B cell (primary cell): ENCODE measurements at regions not wholly inside any gene's neighbourhood (a gene's known extent, or its start where the extent isn't known, plus 50 kb on each side); places are given as distances from the start of the nearest gene placed in this dataset.

Experiments used
- ATAC-seq: fragments of 200-7000 bp; cut with Tn5 transposase; one replicate; pipeline ENCODE4 v1.10.0; 2021; ENCODE audit warnings: low read depth, mild to moderate bottlenecking, moderate number of reproducible peaks, moderate library complexity
- CTCF ChIA-PET: fragments of 350-600 bp; sonication (Branson Sonifier 250); formaldehyde crosslinking; loops from one replicate; lab custom pipeline; 2021; ENCODE audit warnings: antibody characterized with exemption, inconsistent platforms; lab: Charles Lee
- POLR2A ChIA-PET: fragments of 350-600 bp; sonication (Branson Sonifier 250); formaldehyde crosslinking; loops from one replicate; lab custom pipeline; 2021; ENCODE audit warnings: antibody characterized with exemption; lab: Charles Lee
- DNase-seq: peaks from one replicate; pipeline ENCODE4 v3.0.0; 2013
- H2AFZ ChIP-seq: 2 replicates; pipeline ENCODE4 v1.6.1; 2012; ENCODE audit warnings: mild to moderate bottlenecking, low read depth, low read length; ENCODE audit not compliant: insufficient read depth, poor library complexity, severe bottlenecking
- H3K27ac ChIP-seq, 2 donors: 1 replicate in 1 of 2; 2 replicates in 1 of 2; pipeline ENCODE4 v1.5.1; 2012 to 2013; ENCODE audit warnings: low read length in 2 of 2, mild to moderate bottlenecking in 2 of 2, moderate library complexity in 1 of 2
- H3K27me3 ChIP-seq, 4 experiments: fragments of 200-600 bp in 1 of 4; sonication (generic) in 1 of 4; replicated peaks in 1 of 4; 1 replicate in 2 of 4; 2 replicates in 2 of 4; pipeline versions ENCODE4 v1.6.1 to v1.7.0; 2013 to 2016; ENCODE audit warnings: low read length in 3 of 4, mild to moderate bottlenecking in 2 of 4, mixed read lengths in 1 of 4, moderate library complexity in 1 of 4; ENCODE audit not compliant: insufficient read depth in 4 of 4, control insufficient read depth in 3 of 4; ENCODE audit errors: control extremely low read depth in 1 of 4
- H3K36me3 ChIP-seq, 2 experiments: replicated peaks in 1 of 2; 1 replicate in 1 of 2; 2 replicates in 1 of 2; pipeline versions ENCODE4 v1.6.1 to v1.7.1; 2013; ENCODE audit warnings: low read length in 1 of 2; ENCODE audit not compliant: insufficient read depth in 2 of 2, control insufficient read depth in 1 of 2; ENCODE audit errors: control extremely low read depth in 1 of 2, extremely low read depth in 1 of 2
- H3K4me1 ChIP-seq, 2 donors: fragments of 200-600 bp in 1 of 2; sonication (generic) in 1 of 2; 1 replicate in 1 of 2; 2 replicates in 1 of 2; pipeline versions ENCODE4 v1.5.1 to v1.6.1; 2013 to 2017; ENCODE audit warnings: low read length in 2 of 2; ENCODE audit not compliant: control insufficient read depth in 2 of 2, insufficient read depth in 2 of 2
- H3K4me2 ChIP-seq: replicated peaks from 2 replicates; pipeline ENCODE3; 2012; ENCODE audit warnings: mild to moderate bottlenecking, low read depth, low read length; ENCODE audit not compliant: poor library complexity, severe bottlenecking
- H3K4me3 ChIP-seq, 5 experiments: fragments of 200-600 bp in 1 of 5; sonication (generic) in 1 of 5; 1 replicate in 3 of 5; 2 replicates in 2 of 5; pipeline versions ENCODE4 v1.5.1 to v1.7.0; 2011 to 2016; ENCODE audit warnings: low read length in 4 of 5, mild to moderate bottlenecking in 4 of 5, low read depth in 2 of 5, control low read depth in 1 of 5, moderate library complexity in 1 of 5; ENCODE audit not compliant: insufficient read depth in 1 of 5; ENCODE audit errors: control extremely low read depth in 1 of 5, extremely low read depth in 1 of 5
- H3K79me2 ChIP-seq: fragments of 200-600 bp; sonication (generic); one replicate; pipeline ENCODE4 v1.6.0; 2016; ENCODE audit warnings: low read length; ENCODE audit not compliant: control insufficient read depth, insufficient read depth
- H3K9ac ChIP-seq: fragments of 200-600 bp; sonication (generic); 2 replicates; pipeline ENCODE4 v1.6.1; 2017; ENCODE audit warnings: mild to moderate bottlenecking, low read length, moderate library complexity
- H3K9me3 ChIP-seq, 3 donors: one replicate each; pipeline versions ENCODE4 v1.6.1 to v1.7.1; 2013; ENCODE audit warnings: low read length in 2 of 3; ENCODE audit not compliant: control insufficient read depth in 2 of 3, insufficient read depth in 1 of 3; ENCODE audit errors: control extremely low read depth in 1 of 3
- H4K20me1 ChIP-seq: 2 replicates; pipeline ENCODE4 v1.6.0; 2012; ENCODE audit warnings: mild to moderate bottlenecking, low read length; ENCODE audit not compliant: insufficient read depth, control insufficient read depth, poor library complexity, severe bottlenecking
- H3K27ac Mint-ChIP-seq: one replicate; pipeline ENCODE4 v1.8.0; 2021; ENCODE audit warnings: mixed read lengths
- H3K27me3 Mint-ChIP-seq: one replicate; pipeline ENCODE4 v1.8.0; 2021; ENCODE audit warnings: mixed read lengths
- H3K4me1 Mint-ChIP-seq: one replicate; pipeline ENCODE4 v1.8.0; 2021; ENCODE audit warnings: mixed read lengths
- H3K4me3 Mint-ChIP-seq: one replicate; pipeline ENCODE4 v1.8.0; 2021; ENCODE audit warnings: mixed read lengths
- H3K9me3 Mint-ChIP-seq: one replicate; pipeline ENCODE4 v1.8.0; 2022; ENCODE audit warnings: mixed read lengths; ENCODE audit not compliant: insufficient read depth
- CTCF ChIP-seq: fragments of 200-600 bp; IDR thresholded peaks from one replicate; pipeline ENCODE4 v1.8.0; 2022; ENCODE audit warnings: antibody characterized with exemption, mild to moderate bottlenecking
- EZH2 ChIP-seq: IDR thresholded peaks from 2 replicates; pipeline ENCODE4 v1.6.1; 2012; ENCODE audit warnings: borderline replicate concordance, low read depth, mild to moderate bottlenecking, moderate library complexity, low read length; ENCODE audit not compliant: insufficient read depth, poor library complexity, severe bottlenecking
- WGBS: methylation state at CpG from one replicate; pipeline ENCODE4 v1.1.5; 2013; ENCODE audit warnings: missing lambda C conversion rate; ENCODE audit not compliant: insufficient coverage; 5-methylcytosine and 5-hydroxymethylcytosine counted together
- intact Hi-C: fragments of 100-400 bp; cut with micrococcal nuclease; formaldehyde crosslinking; loops from one replicate; pipeline ENCODE4 v1.10.0; 2022

- TF ChIP-seq CTCF (no peak), EZH2 (no peak)
- DNase-seq (no peak), ATAC-seq (no peak)
- no CpG with 5 or more reads among the region's 2 CpGs for WGBS
- ChIA-PET POLR2A (no interaction called here), CTCF (no interaction called here)
- Histone ChIP-seq H3K27ac (no peak overlapping the region), H3K9me3 (no peaks in the 10 kb centered on the region), H3K4me1 (no peaks in the 10 kb centered on the region), H3K36me3 (no peaks in the 10 kb centered on the region), H3K79me2 (no peaks in the 10 kb centered on the region), H3K9ac (no peak overlapping the region), H3K27me3 (no peaks in the 10 kb centered on the region), H4K20me1 (no peaks in the 10 kb centered on the region), H3K4me2 (no peak overlapping the region), H3K4me3 (no peak overlapping the region), H2AFZ (no peak overlapping the region)
- H3K9me3 Mint-ChIP-seq = no peaks in the 10 kb centered on the region
- no peak overlapping the region for H3K27ac Mint-ChIP-seq
- peaks cover 16% of the 10 kb centered on the region for H3K27me3 Mint-ChIP-seq
- no peak overlapping the region for H3K4me3 Mint-ChIP-seq
- no peaks in the 10 kb centered on the region for H3K4me1 Mint-ChIP-seq
- intact Hi-C loops = no loop called here
Observed at GRCh38 chr5:90191352-90192045, 218.1 kb downstream of the CETN3 start.

GRCh38 chr5:90185897-90186468, 223.6 kb downstream of the CETN3 start:
- TF ChIP-seq CTCF (no peak), EZH2 (no peak)
- Histone ChIP-seq H3K9me3 (no peaks in the 10 kb centered on the region), H2AFZ (no peak overlapping the region), H3K4me3 (no peak overlapping the region), H3K9ac (no peak overlapping the region), H3K4me2 (no peak overlapping the region), H4K20me1 (no peaks in the 10 kb centered on the region), H3K4me1 (no peaks in the 10 kb centered on the region), H3K27me3 (no peaks in the 10 kb centered on the region), H3K27ac (no peak overlapping the region), H3K36me3 (no peaks in the 10 kb centered on the region), H3K79me2 (no peaks in the 10 kb centered on the region)
- no peak overlapping the region for H3K4me3 Mint-ChIP-seq
- intact Hi-C loops = loop anchor here (10.0 kb wide), 1 partner anchor 1301 kb away; the partner anchor contains the start of gene MEF2C
- no peak overlapping the region for H3K27ac Mint-ChIP-seq
- H3K27me3 Mint-ChIP-seq = peaks cover 12% of the 10 kb centered on the region
- ATAC-seq (no peak), DNase-seq (no peak)
- no peaks in the 10 kb centered on the region for H3K9me3 Mint-ChIP-seq
- CTCF ChIA-PET = interaction anchor here (4.6 kb wide), 1 partner anchor 1458 kb away, joined by 16 read pairs; no protein-coding TSS in a partner anchor
- WGBS = no CpG with 5 or more reads among the region's 2 CpGs
- peaks cover 5% of the 10 kb centered on the region for H3K4me1 Mint-ChIP-seq
- POLR2A ChIA-PET = no interaction called here
